ENCODE measurements at regions not wholly inside any gene's neighbourhood (a gene's known extent, or its start where the extent isn't known, plus 50 kb on each side); places are given as distances from the start of the nearest gene placed in this dataset.

GRCh38 chr17:34435182-34435928 is 72.3 kb upstream of the CCL1 start:
- intact Hi-C loops (cut with micrococcal nuclease; ENCODE audit: unreplicated experiment): no loop called here
- CTCF ChIA-PET (ENCODE audit: low intra/inter-chr PET ratio, low total read pairs): no interaction called here
- ATAC-seq: no peak

More at GRCh38 chr17:34435182-34435928, 72.3 kb upstream of the CCL1 start:
- POLR2A ChIA-PET: no interaction called here
- no TSS peak for BruUV-seq (replicated peaks)
- Histone ChIP-seq H3K4me2 (ENCODE audit: low read depth, low read length) (no peak overlapping the region), H4K20me1 (ENCODE audit: insufficient read depth, low read length) (no peaks in the 10 kb centered on the region), H3K79me2 (ENCODE audit: insufficient read depth, low read length) (no peaks in the 10 kb centered on the region), H3K4me1 (ENCODE audit: insufficient read depth, low read length) (no peaks in the 10 kb centered on the region), H3K27me3 (ENCODE audit: control insufficient read depth in 1 of 2, insufficient read depth in 2 of 2, low read length in 2 of 2) (no peaks in the 10 kb centered on the region; a peak in 2 of 5 replicates), H3K4me3 (replicated peaks in 1 of 3; ENCODE audit: insufficient read depth in 1 of 3, low read depth in 2 of 3, low read length in 3 of 3) (no peak overlapping the region), H3K36me3 (replicated peaks in 1 of 2; ENCODE audit: control insufficient read depth in 1 of 2, insufficient read depth in 2 of 2, low read length in 2 of 2) (no peaks in the 10 kb centered on the region), H3K27ac (ENCODE audit: extremely low read length, insufficient read depth, low read length) (no peak overlapping the region), H2AFZ (ENCODE audit: low read length) (no peak overlapping the region), H3K9me3 (ENCODE audit: low read length) (no peaks in the 10 kb centered on the region), H3K9ac (ENCODE audit: insufficient read depth, low read depth, low read length) (no peak overlapping the region)
- in situ Hi-C loops (cut with HindIII; ENCODE audit: extremely low pct_ligation_motif_present, low pct_unique_long_range_greater_than_20kb): loop anchor here (25.0 kb wide), 1 partner anchor 452 kb away; no protein-coding TSS in a partner anchor
- FAIRE-seq: no peak
- no peak for DNase-seq (ENCODE audit: low spot score)
- under 1% methylated on average over 6 of the region's 6 CpGs for WGBS (ENCODE audit: low lambda C conversion rate)
- no peak for TF ChIP-seq ZNF800 (CRISPR knock-in tag; IDR thresholded peaks at IDR 0.05)
- TF ChIP-seq ZNF552 (CRISPR knock-in tag; IDR thresholded peaks at IDR 0.05; ENCODE audit: borderline replicate concordance): no peak
- TF ChIP-seq SRSF1 (optimal IDR thresholded peaks at IDR 0.05; ENCODE audit: low read depth, low read length): no peak
- no peak for TF ChIP-seq PAWR (CRISPR knock-in tag; IDR thresholded peaks at IDR 0.05; ENCODE audit: borderline replicate concordance)
- TF ChIP-seq FOXO1 (CRISPR knock-in tag; IDR thresholded peaks at IDR 0.05): no peak
- no peak for TF ChIP-seq ZNF264 (CRISPR knock-in tag; IDR thresholded peaks at IDR 0.05)
- TF ChIP-seq MAZ (IDR thresholded peaks at IDR 0.05; ENCODE audit: borderline replicate concordance, low read depth, low read length): no peak
- no peak for TF ChIP-seq MAZ (CRISPR knock-in tag; IDR thresholded peaks at IDR 0.05; ENCODE audit: low read depth)
- no peak for TF ChIP-seq THAP9 (CRISPR knock-in tag; IDR thresholded peaks at IDR 0.05; ENCODE audit: borderline replicate concordance)
- TF ChIP-seq ZNF232 (CRISPR knock-in tag; IDR thresholded peaks at IDR 0.05; ENCODE audit: borderline replicate concordance): no peak
- no peak for TF ChIP-seq MTERF4 (CRISPR knock-in tag; IDR thresholded peaks at IDR 0.05)
